IMR-90 (cell line): ENCODE measurements at regions not wholly inside any gene's neighbourhood (a gene's known extent, or its start where the extent isn't known, plus 50 kb on each side); places are given as distances from the start of the nearest gene placed in this dataset.

Source experiments
- ATAC-seq: fragments of 200-7000 bp; cut with Tn5 transposase; 2 replicates; pipeline ENCODE4 v1.9.1; 2020; ENCODE audit warnings: low read depth, mild to moderate bottlenecking, moderate library complexity
- BruUV-seq: library from RNA; stranded (reverse); fragments of 400-500 nt; replicated peaks from 2 replicates; lab custom pipeline; 2021; lab: Mats Ljungman, UMichigan
- CTCF ChIA-PET: fragments of 300-600 bp; formaldehyde crosslinking; extraction: SDS; loops from one replicate; lab custom pipeline; 2021; ENCODE audit warnings: antibody characterized with exemption; lab: Yijun Ruan, JAX
- POLR2A ChIA-PET: fragments of 300-600 bp; sonication (Branson Sonifier 250); formaldehyde crosslinking; loops from one replicate; lab custom pipeline; 2022; ENCODE audit warnings: antibody characterized with exemption; ENCODE audit not compliant: unreplicated experiment; lab: Charles Lee
- DNase-seq: peaks from one replicate; pipeline ENCODE4 v3.0.0; 2013
- H2AFZ ChIP-seq: replicated peaks from 2 replicates; pipeline ENCODE3; 2013; ENCODE audit warnings: low read length, mild to moderate bottlenecking; ENCODE audit not compliant: poor library complexity
- H2AK5ac ChIP-seq: 2 replicates; pipeline ENCODE4 v1.6.1; 2013; ENCODE audit warnings: low read depth, low read length, inconsistent platforms
- H2AK9ac ChIP-seq: replicated peaks from 2 replicates; pipeline ENCODE3; 2013; ENCODE audit warnings: mild to moderate bottlenecking, low read depth, low read length, moderate library complexity; ENCODE audit not compliant: poor library complexity
- H2BK120ac ChIP-seq: 2 replicates; pipeline ENCODE4 v1.6.1; 2013; ENCODE audit warnings: low read depth, low read length, inconsistent platforms
- H2BK15ac ChIP-seq: 3 replicates; pipeline ENCODE4 v1.6.1; 2013; ENCODE audit warnings: low read depth, low read length, inconsistent platforms
- H2BK20ac ChIP-seq: 2 replicates; pipeline ENCODE4 v1.6.1; 2013; ENCODE audit warnings: low read depth, mild to moderate bottlenecking, inconsistent platforms, low read length, moderate library complexity
- H2BK5ac ChIP-seq: 2 replicates; pipeline ENCODE4 v1.6.1; 2013; ENCODE audit warnings: mild to moderate bottlenecking, low read depth, low read length, inconsistent platforms; ENCODE audit not compliant: poor library complexity, severe bottlenecking
- H3K14ac ChIP-seq: replicated peaks from 2 replicates; pipeline ENCODE4 v1.6.1; 2013; ENCODE audit warnings: low read depth, low read length, inconsistent platforms
- H3K18ac ChIP-seq: 2 replicates; pipeline ENCODE4 v1.6.1; 2013; ENCODE audit warnings: low read depth, low read length, control low read depth
- H3K23ac ChIP-seq: 2 replicates; pipeline ENCODE4 v1.6.1; 2013; ENCODE audit warnings: low read depth, low read length, inconsistent platforms
- H3K27ac ChIP-seq: 2 replicates; pipeline ENCODE4 v1.5.1; 2013; ENCODE audit warnings: mild to moderate bottlenecking, control low read depth, low read length; ENCODE audit not compliant: insufficient read depth
- H3K27me3 ChIP-seq: 2 replicates; pipeline ENCODE4 v1.6.1; 2013; ENCODE audit warnings: low read length; ENCODE audit not compliant: control insufficient read depth, insufficient read depth
- H3K36me3 ChIP-seq: 2 replicates; pipeline ENCODE4 v1.6.1; 2013; ENCODE audit warnings: low read length, mixed read lengths; ENCODE audit not compliant: control insufficient read depth, insufficient read depth
- H3K4ac ChIP-seq: 2 replicates; pipeline ENCODE4 v1.6.1; 2013; ENCODE audit warnings: low read depth, low read length, inconsistent platforms
- H3K4me1 ChIP-seq: 2 replicates; pipeline ENCODE4 v1.6.1; 2013; ENCODE audit warnings: low read length, mixed read lengths; ENCODE audit not compliant: control insufficient read depth, insufficient read depth
- H3K4me2 ChIP-seq: 2 replicates; pipeline ENCODE4 v1.6.1; 2013; ENCODE audit warnings: low read depth, mild to moderate bottlenecking, control low read depth, low read length, moderate library complexity
- H3K4me3 ChIP-seq: 2 replicates; pipeline ENCODE4 v1.5.1; 2013; ENCODE audit warnings: low read depth, mild to moderate bottlenecking, control low read depth, low read length, moderate library complexity; ENCODE audit not compliant: insufficient read depth
- H3K56ac ChIP-seq: 2 replicates; pipeline ENCODE4 v1.6.1; 2013; ENCODE audit warnings: low read length, inconsistent platforms; ENCODE audit not compliant: insufficient read depth; ENCODE audit errors: extremely low read depth
- H3K79me1 ChIP-seq, 2 experiments: 2 replicates each; pipeline ENCODE4 v1.6.1; 2013; ENCODE audit warnings: low read length in 2 of 2, inconsistent platforms in 1 of 2, low read depth in 1 of 2
- H3K9ac ChIP-seq: 2 replicates; pipeline ENCODE4 v1.6.1; 2013; ENCODE audit warnings: low read depth, low read length, control low read depth
- H3K9me1 ChIP-seq: 2 replicates; pipeline ENCODE4 v1.6.1; 2013; ENCODE audit warnings: low read length, inconsistent platforms; ENCODE audit not compliant: insufficient read depth
- H3K9me3 ChIP-seq: 2 replicates; pipeline ENCODE4 v1.6.1; 2013; ENCODE audit warnings: low read length; ENCODE audit not compliant: control insufficient read depth, insufficient read depth
- H4K20me1 ChIP-seq: 2 replicates; pipeline ENCODE4 v1.6.1; 2013; ENCODE audit warnings: low read length, inconsistent platforms; ENCODE audit not compliant: insufficient read depth
- H4K5ac ChIP-seq: 2 replicates; pipeline ENCODE4 v1.6.1; 2013; ENCODE audit warnings: mild to moderate bottlenecking, low read depth, low read length, control low read depth
- H4K8ac ChIP-seq, 2 experiments: 2 replicates each; pipeline ENCODE4 v1.6.1; 2013; ENCODE audit warnings: low read depth in 2 of 2, low read length in 2 of 2, control low read depth in 1 of 2, inconsistent platforms in 1 of 2
- H4K91ac ChIP-seq: 2 replicates; pipeline ENCODE4 v1.6.1; 2013; ENCODE audit warnings: low read depth, low read length, inconsistent platforms; ENCODE audit not compliant: insufficient read depth
- BHLHE40 ChIP-seq: fragments of 150-350 bp; IDR thresholded peaks from 2 replicates; pipeline ENCODE4 v1.6.1; 2016; ENCODE audit warnings: mild to moderate bottlenecking, low read depth, low read length
- CEBPB ChIP-seq: IDR thresholded peaks from 2 replicates; pipeline ENCODE4 v1.6.1; 2012; ENCODE audit warnings: low read depth, low read length, improper control_type of control experiment
- CHD1 ChIP-seq: IDR thresholded peaks from 2 replicates; pipeline ENCODE4 v1.6.1; 2012; ENCODE audit warnings: low read depth, low read length, improper control_type of control experiment
- FOS ChIP-seq: fragments of 150-350 bp; IDR thresholded peaks from 2 replicates; pipeline ENCODE4 v1.6.1; 2016; ENCODE audit warnings: low read depth, low read length
- MAFK ChIP-seq: IDR thresholded peaks from 2 replicates; pipeline ENCODE4 v1.6.1; 2012; ENCODE audit warnings: low read depth, low read length, improper control_type of control experiment
- MAZ ChIP-seq: IDR thresholded peaks from 2 replicates; pipeline ENCODE4 v1.6.1; 2012; ENCODE audit warnings: low read depth, mild to moderate bottlenecking, low read length, improper control_type of control experiment, moderate library complexity, borderline replicate concordance
- MXI1 ChIP-seq: IDR thresholded peaks from 2 replicates; pipeline ENCODE4 v1.6.1; 2012; ENCODE audit warnings: low read depth, mild to moderate bottlenecking, low read length, moderate library complexity, borderline replicate concordance
- NFE2L2 ChIP-seq: fragments of 150-350 bp; IDR thresholded peaks from 2 replicates; pipeline ENCODE4 v1.6.1; 2016; ENCODE audit warnings: low read depth, mild to moderate bottlenecking, low read length
- POLR2A ChIP-seq: IDR thresholded peaks from 2 replicates; pipeline ENCODE4 v1.6.1; 2012; ENCODE audit warnings: mild to moderate bottlenecking, low read depth, low read length
- RAD21 ChIP-seq: IDR thresholded peaks from 2 replicates; pipeline ENCODE4 v1.6.1; 2012; ENCODE audit warnings: low read length, improper control_type of control experiment
- RFX5 ChIP-seq: IDR thresholded peaks from 2 replicates; pipeline ENCODE4 v1.8.0; 2012; ENCODE audit warnings: low read depth, mild to moderate bottlenecking, low read length, moderate library complexity
- WGBS, 2 experiments: methylation state at CpG; one replicate each; pipeline versions ENCODE4 v1.1.5 to v1.1.7; 2013; ENCODE audit warnings: missing lambda C conversion rate in 2 of 2; ENCODE audit not compliant: insufficient read length in 1 of 2; ENCODE audit errors: extremely low coverage in 2 of 2; 5-methylcytosine and 5-hydroxymethylcytosine counted together
- dilution Hi-C: fragments of 300-500 bp; cut with HindIII; formaldehyde crosslinking; loops from one replicate; pipeline ENCODE4 v1.14.3; 2018; ENCODE audit warnings: low sequenced_read_pairs; ENCODE audit not compliant: unreplicated experiment
- in situ Hi-C: fragments of 300-500 bp; cut with MboI; formaldehyde crosslinking; loops from 3 replicates; pipeline ENCODE4 v1.14.3; 2019; ENCODE audit warnings: low sequenced_read_pairs, inconsistent platforms, mixed read lengths
- intact Hi-C: fragments of 100-400 bp; cut with micrococcal nuclease; formaldehyde crosslinking; loops from 2 replicates; pipeline ENCODE4 v1.10.0; 2022
- TF ChIP-seq, protein P1 (sequence below): fragments of 150-350 bp; IDR thresholded peaks from 2 replicates; pipeline ENCODE4 v1.6.1; 2017; ENCODE audit warnings: mild to moderate bottlenecking, antibody characterized with exemption, low read length, low read depth
- TF ChIP-seq, protein P2 (sequence below): conservative IDR thresholded peaks from 2 replicates; pipeline ENCODE4 v1.5.1; 2012; ENCODE audit warnings: mild to moderate bottlenecking, low read depth, low read length, improper control_type of control experiment
- TF ChIP-seq, protein P3 (sequence below): fragments of 150-350 bp; IDR thresholded peaks from 2 replicates; pipeline ENCODE4 v1.6.1; 2016; ENCODE audit warnings: low read depth, mild to moderate bottlenecking, low read length, moderate library complexity, borderline replicate concordance

DNA sequence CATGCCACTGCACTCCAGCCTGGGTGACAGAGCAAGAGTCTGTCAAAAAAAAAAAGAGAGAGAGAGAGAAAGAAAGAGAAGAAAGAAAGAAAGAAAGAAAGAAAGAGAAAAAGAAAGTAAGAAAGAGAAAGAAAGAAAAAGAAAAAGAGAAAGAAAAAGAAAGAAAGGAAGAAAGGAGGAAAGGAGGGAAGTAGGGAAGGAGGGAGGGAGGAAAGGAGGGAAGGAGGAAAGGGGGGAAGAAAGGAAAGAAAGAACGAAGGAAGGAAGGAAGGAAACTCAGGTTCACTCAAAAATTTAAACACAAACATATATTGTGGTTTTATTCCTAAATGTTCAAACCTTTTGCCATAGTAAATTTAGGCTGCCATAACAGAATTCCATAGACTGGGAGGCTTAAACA, 453.0 kb downstream of the SLCO4C1 start:
- Histone ChIP-seq H2BK20ac (no peak overlapping the region), H3K9me1 (no peaks in the 10 kb centered on the region), H2BK5ac (no peak overlapping the region), H3K18ac (no peak overlapping the region), H3K9me3 (no peaks in the 10 kb centered on the region; the same call in 1 of the 2 replicates), H4K91ac (no peak overlapping the region), H3K9ac (no peak overlapping the region), H3K36me3 (no peaks in the 10 kb centered on the region), H4K8ac (no peak overlapping the region), H2AK5ac (no peak overlapping the region), H3K14ac (no peak overlapping the region), H4K5ac (no peak overlapping the region), H3K56ac (no peak overlapping the region), H2AFZ (no peak overlapping the region), H2BK15ac (no peak overlapping the region), H2AK9ac (no peak overlapping the region), H2BK120ac (no peak overlapping the region), H3K79me1 (no peaks in the 10 kb centered on the region), H3K23ac (no peak overlapping the region), H3K27ac (no peak overlapping the region), H3K4me1 (no peaks in the 10 kb centered on the region), H3K4ac (no peak overlapping the region), H3K27me3 (no peaks in the 10 kb centered on the region), H4K20me1 (no peaks in the 10 kb centered on the region), H3K4me2 (no peak overlapping the region), H3K4me3 (no peak overlapping the region)
- no CpG with 5 or more reads among the region's 1 CpG for WGBS, 2 experiments
- ATAC-seq (no peak), DNase-seq (no peak)
- in situ Hi-C loops (no loop called here), dilution Hi-C loops (no loop called here), intact Hi-C loops (no loop called here)
- CTCF ChIA-PET = no interaction called here
- no TSS peak for BruUV-seq
- POLR2A ChIA-PET = no interaction called here
- no peak for TF ChIP-seq BHLHE40
- TF ChIP-seq, protein P1, sequence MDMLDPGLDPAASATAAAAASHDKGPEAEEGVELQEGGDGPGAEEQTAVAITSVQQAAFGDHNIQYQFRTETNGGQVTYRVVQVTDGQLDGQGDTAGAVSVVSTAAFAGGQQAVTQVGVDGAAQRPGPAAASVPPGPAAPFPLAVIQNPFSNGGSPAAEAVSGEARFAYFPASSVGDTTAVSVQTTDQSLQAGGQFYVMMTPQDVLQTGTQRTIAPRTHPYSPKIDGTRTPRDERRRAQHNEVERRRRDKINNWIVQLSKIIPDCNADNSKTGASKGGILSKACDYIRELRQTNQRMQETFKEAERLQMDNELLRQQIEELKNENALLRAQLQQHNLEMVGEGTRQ = no peak
- no peak for TF ChIP-seq POLR2A
- TF ChIP-seq RAD21 = no peak
- TF ChIP-seq FOS = no peak
- TF ChIP-seq RFX5 = no peak
- no peak for TF ChIP-seq CEBPB
- TF ChIP-seq, protein P2, sequence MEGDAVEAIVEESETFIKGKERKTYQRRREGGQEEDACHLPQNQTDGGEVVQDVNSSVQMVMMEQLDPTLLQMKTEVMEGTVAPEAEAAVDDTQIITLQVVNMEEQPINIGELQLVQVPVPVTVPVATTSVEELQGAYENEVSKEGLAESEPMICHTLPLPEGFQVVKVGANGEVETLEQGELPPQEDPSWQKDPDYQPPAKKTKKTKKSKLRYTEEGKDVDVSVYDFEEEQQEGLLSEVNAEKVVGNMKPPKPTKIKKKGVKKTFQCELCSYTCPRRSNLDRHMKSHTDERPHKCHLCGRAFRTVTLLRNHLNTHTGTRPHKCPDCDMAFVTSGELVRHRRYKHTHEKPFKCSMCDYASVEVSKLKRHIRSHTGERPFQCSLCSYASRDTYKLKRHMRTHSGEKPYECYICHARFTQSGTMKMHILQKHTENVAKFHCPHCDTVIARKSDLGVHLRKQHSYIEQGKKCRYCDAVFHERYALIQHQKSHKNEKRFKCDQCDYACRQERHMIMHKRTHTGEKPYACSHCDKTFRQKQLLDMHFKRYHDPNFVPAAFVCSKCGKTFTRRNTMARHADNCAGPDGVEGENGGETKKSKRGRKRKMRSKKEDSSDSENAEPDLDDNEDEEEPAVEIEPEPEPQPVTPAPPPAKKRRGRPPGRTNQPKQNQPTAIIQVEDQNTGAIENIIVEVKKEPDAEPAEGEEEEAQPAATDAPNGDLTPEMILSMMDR = no peak
- TF ChIP-seq, protein P3, sequence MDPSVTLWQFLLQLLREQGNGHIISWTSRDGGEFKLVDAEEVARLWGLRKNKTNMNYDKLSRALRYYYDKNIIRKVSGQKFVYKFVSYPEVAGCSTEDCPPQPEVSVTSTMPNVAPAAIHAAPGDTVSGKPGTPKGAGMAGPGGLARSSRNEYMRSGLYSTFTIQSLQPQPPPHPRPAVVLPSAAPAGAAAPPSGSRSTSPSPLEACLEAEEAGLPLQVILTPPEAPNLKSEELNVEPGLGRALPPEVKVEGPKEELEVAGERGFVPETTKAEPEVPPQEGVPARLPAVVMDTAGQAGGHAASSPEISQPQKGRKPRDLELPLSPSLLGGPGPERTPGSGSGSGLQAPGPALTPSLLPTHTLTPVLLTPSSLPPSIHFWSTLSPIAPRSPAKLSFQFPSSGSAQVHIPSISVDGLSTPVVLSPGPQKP = no peak
- no peak for TF ChIP-seq CHD1
- no peak for TF ChIP-seq MAZ
- TF ChIP-seq NFE2L2 = no peak
- TF ChIP-seq MAFK = no peak
- TF ChIP-seq MXI1 = no peak
